ENCODE measurements at regions not wholly inside any gene's neighbourhood (a gene's known extent, or its start where the extent isn't known, plus 50 kb on each side); places are given as distances from the start of the nearest gene placed in this dataset.

- TF ChIP-seq EZH2 (IDR thresholded peaks at IDR 0.05; ENCODE audit: insufficient read depth, poor library complexity, severe bottlenecking), result no peak
- no peak for TF ChIP-seq EZH2phosphoT487 (IDR thresholded peaks at IDR 0.05; ENCODE audit: insufficient read depth, low read depth)
These were observed 360.6 kb downstream of the BRD1 start for GRCh38 chr22:49466878-49467595.

GRCh38 chr22:49464037-49464436, 363.6 kb downstream of the BRD1 start:
- Histone ChIP-seq H3K36me3 (ENCODE audit: low read depth) (no peaks in the 10 kb centered on the region), H4K20me1 (ENCODE audit: insufficient read depth) (no peaks in the 10 kb centered on the region), H3K9me3 (ENCODE audit: low read depth) (no peaks in the 10 kb centered on the region), H3K27ac (no peak overlapping the region), H3K9me2 (ENCODE audit: insufficient read depth) (no peaks in the 10 kb centered on the region), H3K4me1 (ENCODE audit: insufficient read depth) (no peaks in the 10 kb centered on the region), H3F3A (ENCODE audit: insufficient read depth) (no peaks in the 10 kb centered on the region), H3K79me2 (ENCODE audit: insufficient read depth) (no peaks in the 10 kb centered on the region), H3K4me2 (ENCODE audit: unreplicated experiment) (no peak overlapping the region), H2AFZ (no peak overlapping the region), H3K27me3 (replicated peaks; ENCODE audit: insufficient read depth) (no peaks in the 10 kb centered on the region), H3K4me3 (no peak overlapping the region), H3K9ac (no peak overlapping the region)
- in situ Hi-C loops (cut with MboI), result no loop called here
- WGBS, 2 experiments (ENCODE audit: low coverage in 1 of 2, low lambda C conversion rate in 2 of 2, missing lambda C conversion rate in 2 of 2), result 33 to 35% methylated on average over 6 of the region's 6 CpGs
- TF ChIP-seq EZH2phosphoT487 (IDR thresholded peaks at IDR 0.05; ENCODE audit: insufficient read depth, low read depth) (no peak), EZH2 (IDR thresholded peaks at IDR 0.05; ENCODE audit: insufficient read depth, poor library complexity, severe bottlenecking) (no peak)
- DNase-seq, result no peak

More at GRCh38 chr22:49466878-49467595, 360.6 kb downstream of the BRD1 start:
- no peak for DNase-seq
- Histone ChIP-seq H2AFZ (no peak overlapping the region), H3K36me3 (ENCODE audit: low read depth) (no peaks in the 10 kb centered on the region), H3K9me2 (ENCODE audit: insufficient read depth) (no peaks in the 10 kb centered on the region), H3K4me3 (no peak overlapping the region), H3K4me2 (ENCODE audit: unreplicated experiment) (no peak overlapping the region), H3K27ac (no peak overlapping the region), H3K9ac (no peak overlapping the region), H4K20me1 (ENCODE audit: insufficient read depth) (no peaks in the 10 kb centered on the region), H3K79me2 (ENCODE audit: insufficient read depth) (no peaks in the 10 kb centered on the region), H3K9me3 (ENCODE audit: low read depth) (no peaks in the 10 kb centered on the region), H3F3A (ENCODE audit: insufficient read depth) (no peaks in the 10 kb centered on the region), H3K27me3 (replicated peaks; ENCODE audit: insufficient read depth) (no peaks in the 10 kb centered on the region), H3K4me1 (ENCODE audit: insufficient read depth) (no peaks in the 10 kb centered on the region)
- in situ Hi-C loops (cut with MboI), result no loop called here
- 25 to 29% methylated on average over 17 of the region's 17 CpGs for WGBS, 2 experiments (ENCODE audit: low coverage in 1 of 2, low lambda C conversion rate in 2 of 2, missing lambda C conversion rate in 2 of 2)

- H4K20me1 ChIP-seq (ENCODE audit: insufficient read depth), result no peaks in the 10 kb centered on the region
- in situ Hi-C loops (cut with MboI), result no loop called here
- no peaks in the 10 kb centered on the region for H3K9me3 ChIP-seq (ENCODE audit: low read depth)
- WGBS, 2 experiments (ENCODE audit: low coverage in 1 of 2, low lambda C conversion rate in 2 of 2, missing lambda C conversion rate in 2 of 2), result 35 to 40% methylated on average over 12 to 20 of the region's 20 CpGs
- TF ChIP-seq EZH2phosphoT487 (IDR thresholded peaks at IDR 0.05; ENCODE audit: insufficient read depth, low read depth), result no peak
- no peak for TF ChIP-seq EZH2 (IDR thresholded peaks at IDR 0.05; ENCODE audit: insufficient read depth, poor library complexity, severe bottlenecking)
- H3F3A ChIP-seq (ENCODE audit: insufficient read depth), result no peaks in the 10 kb centered on the region
- no peaks in the 10 kb centered on the region for H3K27me3 ChIP-seq (replicated peaks; ENCODE audit: insufficient read depth)
- H3K4me1 ChIP-seq (ENCODE audit: insufficient read depth), result no peaks in the 10 kb centered on the region
- no peak overlapping the region for H3K27ac ChIP-seq
- H3K79me2 ChIP-seq (ENCODE audit: insufficient read depth), result no peaks in the 10 kb centered on the region
- no peaks in the 10 kb centered on the region for H3K36me3 ChIP-seq (ENCODE audit: low read depth)
- H3K9ac ChIP-seq, result no peak overlapping the region
- DNase-seq, result no peak
- no peak overlapping the region for H2AFZ ChIP-seq
- no peaks in the 10 kb centered on the region for H3K9me2 ChIP-seq (ENCODE audit: insufficient read depth)
- H3K4me3 ChIP-seq, result no peak overlapping the region
- no peak overlapping the region for H3K4me2 ChIP-seq (ENCODE audit: unreplicated experiment)
These were observed 364.9 kb downstream of the BRD1 start for GRCh38 chr22:49462795-49463194.

- H3K9ac ChIP-seq, result no peak overlapping the region
- no peak overlapping the region for H3K4me3 ChIP-seq
- TF ChIP-seq EZH2phosphoT487 (IDR thresholded peaks at IDR 0.05; ENCODE audit: insufficient read depth, low read depth) (no peak), EZH2 (IDR thresholded peaks at IDR 0.05; ENCODE audit: insufficient read depth, poor library complexity, severe bottlenecking) (no peak)
- no peaks in the 10 kb centered on the region for H3F3A ChIP-seq (ENCODE audit: insufficient read depth)
- H3K36me3 ChIP-seq (ENCODE audit: low read depth), result no peaks in the 10 kb centered on the region
- H3K4me1 ChIP-seq (ENCODE audit: insufficient read depth), result no peaks in the 10 kb centered on the region
- 40 to 44% methylated on average over 13 of the region's 13 CpGs for WGBS, 2 experiments (ENCODE audit: low coverage in 1 of 2, low lambda C conversion rate in 2 of 2, missing lambda C conversion rate in 2 of 2)
- no peaks in the 10 kb centered on the region for H3K9me2 ChIP-seq (ENCODE audit: insufficient read depth)
- no peaks in the 10 kb centered on the region for H3K9me3 ChIP-seq (ENCODE audit: low read depth)
- no peak for DNase-seq
- no peaks in the 10 kb centered on the region for H3K79me2 ChIP-seq (ENCODE audit: insufficient read depth)
- H4K20me1 ChIP-seq (ENCODE audit: insufficient read depth), result no peaks in the 10 kb centered on the region
- H3K27ac ChIP-seq, result no peak overlapping the region
- H3K4me2 ChIP-seq (ENCODE audit: unreplicated experiment), result no peak overlapping the region
- H2AFZ ChIP-seq, result no peak overlapping the region
- H3K27me3 ChIP-seq (replicated peaks; ENCODE audit: insufficient read depth), result no peaks in the 10 kb centered on the region
- in situ Hi-C loops (cut with MboI), result no loop called here
These were observed 365.4 kb downstream of the BRD1 start for GRCh38 chr22:49462291-49462690.
